HS-27A (cell line): ENCODE measurements at regions not wholly inside any gene's neighbourhood (a gene's known extent, or its start where the extent isn't known, plus 50 kb on each side); places are given as distances from the start of the nearest gene placed in this dataset.
"Not testable (repeated sequence)": the region's sequence is repeated elsewhere in the genome, so short reads cannot be mapped to it uniquely, and the experiment has no call there.

ENCODE experiments used
- DNase-seq: peaks from one replicate; pipeline ENCODE4 v3.0.0-alpha.2; 2012; ENCODE audit warnings: low read depth, missing footprints

DNA sequence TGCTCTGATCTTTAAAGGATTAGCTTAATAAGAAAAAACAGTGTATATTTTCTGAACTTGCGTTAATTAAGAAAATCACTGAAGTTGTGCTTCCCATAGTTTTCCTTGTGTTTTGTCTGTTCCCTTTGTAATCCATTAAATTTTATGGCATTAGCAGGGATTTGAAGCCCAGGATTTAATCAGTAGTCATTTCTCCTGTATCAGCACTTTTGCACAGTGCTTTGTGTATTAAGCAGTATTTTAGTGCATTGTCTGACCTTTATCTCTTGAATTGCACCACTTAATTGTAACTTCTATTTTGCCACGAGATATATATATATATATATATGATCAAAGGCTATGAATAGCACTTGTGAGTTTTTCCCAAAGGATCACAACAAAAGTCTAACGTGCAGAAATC, 133.7 kb downstream of the S1PR1 start:
- DNase-seq = no peak

GRCh38 chr1:101371259-101371658, 134.4 kb downstream of the S1PR1 start:
- peak; percentile 53 for DNase-seq

DNA sequence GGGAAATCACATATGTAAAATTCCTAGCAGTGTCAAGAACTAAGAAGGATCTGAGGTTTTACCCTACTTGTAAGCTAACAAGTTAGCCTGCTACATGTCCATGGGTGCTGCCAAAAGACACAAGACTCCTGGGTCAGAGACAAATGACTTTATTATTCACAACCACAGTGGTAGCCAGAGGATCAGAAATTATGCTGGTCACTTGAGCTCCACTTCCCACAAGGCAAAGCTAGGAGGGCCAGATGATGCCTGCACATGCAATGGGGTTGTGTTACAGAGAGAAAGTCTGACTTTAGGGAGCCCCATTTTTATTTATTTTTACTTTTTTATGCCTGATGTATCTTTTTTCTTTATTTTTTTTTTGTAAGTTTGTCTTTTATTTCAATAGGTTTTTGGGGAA, 136.8 kb downstream of the S1PR1 start:
- no peak for DNase-seq

GRCh38 chr1:101375448-101375847, 138.6 kb downstream of the S1PR1 start:
- DNase-seq = not testable (repeated sequence)

DNA sequence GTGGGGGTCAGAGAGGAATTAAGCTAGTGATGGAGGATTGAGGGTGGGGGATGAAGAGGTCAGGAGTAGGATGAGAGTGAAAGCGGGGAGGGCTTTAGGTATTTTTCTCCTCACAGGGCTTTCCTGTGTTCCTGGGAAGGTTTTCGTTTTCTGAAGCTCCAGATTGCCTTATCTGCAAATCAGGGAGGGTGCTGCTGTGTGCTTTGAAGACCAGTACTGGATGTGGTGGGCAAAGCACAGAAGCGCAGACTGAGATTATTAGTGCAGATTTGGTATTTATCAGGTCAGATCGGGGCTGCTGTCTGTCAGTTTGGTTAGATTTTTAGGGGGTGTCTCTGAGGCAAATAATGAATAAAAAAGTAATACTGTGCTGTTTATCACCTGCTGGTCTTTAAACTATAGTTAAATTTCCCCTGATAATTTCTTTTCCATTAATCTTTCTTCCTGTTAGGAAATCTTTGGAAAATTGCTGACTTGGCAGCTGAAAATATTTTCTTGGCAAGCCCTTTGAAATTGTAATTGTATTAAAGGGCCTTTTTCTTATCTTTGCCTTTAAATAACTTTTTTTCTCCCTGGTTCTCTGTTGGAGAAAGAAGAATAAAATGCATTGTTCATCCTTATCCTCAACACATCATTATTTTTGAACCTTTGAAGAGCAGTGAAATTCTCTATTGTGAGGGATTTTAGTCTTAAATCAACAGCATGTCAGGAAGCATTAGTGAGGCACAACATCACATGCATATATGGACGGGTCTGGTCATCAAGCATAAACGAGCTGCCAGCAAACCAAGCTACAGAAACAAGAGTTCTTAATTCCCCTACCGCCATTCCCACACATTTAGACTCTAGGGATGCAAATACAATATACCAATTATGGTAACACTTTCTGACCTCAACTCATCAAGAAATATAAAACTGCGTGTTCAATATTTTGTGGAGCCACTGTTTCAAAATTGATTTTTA, 139.6 kb downstream of the S1PR1 start:
- DNase-seq = no peak

GRCh38 chr1:101377084-101377835, 140.4 kb downstream of the S1PR1 start:
- DNase-seq = no peak

DNA sequence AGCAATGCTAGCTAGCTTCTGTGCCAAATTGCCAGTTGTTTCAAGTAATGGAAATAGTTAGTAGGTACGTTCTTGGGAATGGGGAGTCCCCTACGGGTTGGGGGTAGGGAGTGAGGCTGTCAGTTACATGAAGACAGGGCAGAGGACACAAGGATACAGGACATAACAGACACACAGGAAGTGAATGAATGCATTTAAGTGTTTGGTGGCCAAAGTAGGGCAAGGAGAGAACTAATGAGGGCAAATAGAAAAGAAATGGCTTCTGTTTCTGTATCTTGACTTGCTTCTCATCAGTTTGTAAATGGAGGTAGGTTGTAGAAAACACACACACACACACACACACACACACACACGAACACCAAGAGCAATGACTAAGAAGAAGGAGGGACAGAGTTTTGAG, 142.2 kb downstream of the S1PR1 start:
- no peak for DNase-seq

DNA sequence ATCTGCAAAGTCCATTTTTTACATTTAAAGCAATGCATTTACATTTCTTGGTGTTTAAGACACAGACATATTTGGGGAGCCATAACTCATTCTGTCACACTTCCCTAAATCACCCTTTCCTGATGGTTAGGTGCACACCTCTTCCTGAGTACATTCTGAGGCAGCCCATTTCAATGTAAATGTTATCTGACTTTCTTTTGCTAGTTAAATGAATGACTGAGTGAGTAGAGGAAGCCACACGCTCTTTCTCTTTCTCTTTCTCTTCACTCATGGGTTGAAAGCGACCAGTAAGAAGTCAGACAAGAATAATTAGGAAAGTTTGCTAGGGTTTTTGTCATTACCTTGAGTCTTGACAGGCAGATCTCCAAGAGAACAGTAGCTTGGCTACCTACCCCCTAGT, 143.1 kb downstream of the S1PR1 start:
- no peak for DNase-seq

- no peak for DNase-seq
Measured at GRCh38 chr1:101382135-101382534, 145.3 kb downstream of the S1PR1 start.

DNA sequence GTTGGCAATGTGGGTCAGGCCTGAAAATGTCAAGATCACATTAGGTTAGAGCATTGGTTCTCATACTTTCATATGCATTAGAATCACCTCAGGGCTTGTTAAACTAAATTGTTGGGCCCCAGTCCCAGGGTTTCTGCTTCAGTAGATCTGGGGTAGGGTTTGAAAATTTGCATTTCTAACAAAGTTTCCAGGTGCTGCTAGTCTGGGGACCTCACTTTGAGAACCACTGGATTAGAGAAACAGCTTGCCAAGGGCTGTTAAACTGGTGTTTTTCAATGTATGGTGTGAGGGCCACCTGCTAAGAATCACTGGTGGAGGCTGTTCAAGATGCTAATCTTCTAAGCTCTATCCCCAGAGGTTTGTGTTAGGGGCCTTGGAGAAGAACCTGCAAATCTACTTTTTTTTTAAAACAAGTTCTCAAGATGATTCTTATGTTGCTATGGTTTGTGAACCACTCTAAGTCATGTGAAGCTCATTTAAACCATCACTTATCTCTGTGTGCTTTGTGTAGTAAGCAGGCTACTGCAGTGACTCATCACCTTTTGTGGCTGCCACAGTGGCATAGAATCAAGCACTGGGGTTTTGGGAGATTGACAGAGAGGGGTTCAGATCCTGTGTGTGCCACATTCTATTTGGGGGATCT, 152.2 kb downstream of the S1PR1 start:
- DNase-seq = no peak

DNA sequence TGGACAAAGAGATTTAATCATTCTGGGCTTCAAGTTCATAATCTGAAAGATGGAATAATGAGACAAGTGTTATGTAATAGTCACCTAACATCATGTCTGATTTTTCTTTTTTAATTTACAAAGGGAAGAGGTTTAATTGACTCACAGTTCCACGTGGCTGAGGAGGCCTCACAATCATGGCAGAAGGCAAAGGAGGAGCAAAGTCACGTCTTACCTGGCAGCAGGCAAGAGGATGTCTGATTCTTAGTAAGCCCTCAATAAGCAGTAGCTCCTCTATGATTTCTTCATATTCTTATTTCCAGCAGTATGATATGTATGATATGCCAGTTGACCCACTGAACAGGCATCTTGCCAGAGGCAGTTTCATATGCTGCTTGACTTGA, 152.7 kb downstream of the S1PR1 start:
- DNase-seq = no peak

DNA sequence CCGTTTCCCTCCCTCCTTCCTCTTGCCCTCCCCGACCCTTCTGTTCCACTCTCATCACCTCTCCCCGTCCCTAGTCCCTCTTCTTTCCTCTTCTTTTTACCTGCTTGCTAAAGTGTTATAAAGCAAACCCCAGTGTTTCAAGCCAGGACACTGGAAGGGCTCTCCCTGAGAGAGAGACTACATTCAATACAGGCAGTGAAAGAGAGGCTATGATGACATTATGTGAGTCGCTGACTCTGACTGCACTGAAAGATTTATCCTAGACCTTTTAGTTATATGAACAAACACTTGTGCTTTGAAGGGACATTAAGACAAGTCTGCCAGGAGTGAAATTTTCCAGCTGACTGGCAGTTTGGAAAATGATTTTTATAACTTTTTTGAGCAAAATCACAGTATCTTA, 155.7 kb downstream of the S1PR1 start:
- DNase-seq = no peak

- no peak for DNase-seq
Measured at GRCh38 chr1:101394041-101394440, 157.2 kb downstream of the S1PR1 start.

DNA sequence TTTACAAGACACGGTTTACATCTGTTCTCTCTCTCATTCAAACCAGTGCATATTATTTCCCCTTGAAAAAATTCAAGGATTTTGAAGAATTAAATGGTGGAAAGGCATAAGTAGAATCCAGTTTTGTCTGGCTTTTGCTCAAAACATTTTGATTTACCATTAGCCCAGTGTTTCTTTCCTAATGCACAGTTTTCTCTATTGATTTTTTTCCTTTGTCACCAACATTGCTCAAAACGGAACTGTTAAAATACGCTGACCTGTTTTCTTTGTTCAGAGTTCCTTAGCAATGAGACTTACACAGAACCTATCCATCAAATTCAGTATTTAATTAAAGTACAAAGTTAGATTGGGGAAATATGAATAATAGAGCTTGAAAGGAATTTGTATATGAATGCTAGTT, 162.4 kb downstream of the S1PR1 start:
- DNase-seq = no peak

DNA sequence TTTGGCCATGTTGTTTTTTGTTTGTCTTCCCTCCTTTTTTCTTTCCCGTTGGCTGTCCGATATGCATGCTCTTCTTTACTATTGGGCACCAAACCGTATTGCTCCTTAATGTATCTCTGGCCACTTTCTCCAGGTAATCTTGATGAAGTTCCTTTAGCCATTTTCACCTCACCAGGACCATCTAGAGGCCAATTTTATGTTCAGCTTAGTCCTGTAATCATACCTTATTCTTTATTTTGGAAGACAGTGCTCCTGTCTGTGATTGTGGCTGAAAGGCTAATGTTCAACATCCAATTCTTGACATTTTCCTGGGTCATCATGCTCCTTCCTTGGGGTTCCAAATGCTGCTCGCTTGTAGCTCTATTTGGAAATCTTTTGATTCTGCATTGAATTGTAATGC, 169.5 kb downstream of the S1PR1 start:
- no peak for DNase-seq

DNA sequence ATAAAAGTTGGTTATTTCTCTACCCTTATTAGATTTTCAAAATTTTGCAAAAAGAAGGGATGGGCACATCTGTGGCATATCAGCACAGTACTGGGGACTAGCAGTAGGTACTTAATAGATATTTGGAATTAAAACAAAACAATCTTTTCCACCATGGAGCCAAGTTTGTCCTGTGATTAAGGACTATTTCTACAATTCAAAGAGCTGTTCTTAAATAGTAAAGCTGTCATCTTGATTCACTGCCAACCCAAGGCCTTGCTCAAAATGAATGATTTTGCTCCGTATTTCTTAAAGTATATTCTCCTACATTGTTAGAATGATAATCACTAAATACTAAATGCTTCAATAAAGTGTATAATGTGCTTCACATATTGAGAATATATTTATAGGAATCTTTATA, 169.9 kb downstream of the S1PR1 start:
- no peak for DNase-seq

- DNase-seq = no peak
Measured at GRCh38 chr1:101407505-101408211, 170.8 kb downstream of the S1PR1 start.

- no peak for DNase-seq
Measured at GRCh38 chr1:101408212-101409042, 171.6 kb downstream of the S1PR1 start.

GRCh38 chr1:101409102-101409501, 172.3 kb downstream of the S1PR1 start:
- DNase-seq = no peak

GRCh38 chr1:101410048-101410878, 173.4 kb downstream of the S1PR1 start:
- DNase-seq = no peak
